ENCODE measurements at regions not wholly inside any gene's neighbourhood (a gene's known extent, or its start where the extent isn't known, plus 50 kb on each side); places are given as distances from the start of the nearest gene placed in this dataset.

- TF ChIP-seq SIN3A (IDR thresholded peaks at IDR 0.05; ENCODE audit: borderline replicate concordance, low read depth, low read length) = no peak
- TF ChIP-seq FOXM1 (IDR thresholded peaks at IDR 0.05; ENCODE audit: low read depth) = no peak
Observed at GRCh38 chr9:88741335-88741734, 206.4 kb downstream of the NXNL2 start (continued).

GRCh38 chr9:88742483-88742882, 207.5 kb downstream of the NXNL2 start:
- Histone ChIP-seq H3K9ac (no peak overlapping the region), H3K9me3 (no peaks in the 10 kb centered on the region), H3K27ac (ENCODE audit: low read depth in 2 of 2, low read length in 1 of 2) (peak overlapping the region in 1 of 2 experiments; percentile 60; a peak in 2 of 4 replicates), H3K4me1 (ENCODE audit: control insufficient read depth in 1 of 2, insufficient read depth in 2 of 2, low read depth in 1 of 2, low read length in 1 of 2) (peaks cover 39 to 70% of the 10 kb centered on the region in 2 experiments), H3K27me3 (ENCODE audit: insufficient read depth) (no peaks in the 10 kb centered on the region), H2AFZ (ENCODE audit: low read depth) (no peak overlapping the region; the same call in 1 of the 2 replicates), H4K20me1 (ENCODE audit: insufficient read depth) (no peaks in the 10 kb centered on the region), H3K36me3 (replicated peaks in 1 of 2; ENCODE audit: control insufficient read depth in 1 of 2, insufficient read depth in 2 of 2, low read length in 1 of 2) (no peaks in the 10 kb centered on the region), H3K79me2 (ENCODE audit: insufficient read depth) (no peaks in the 10 kb centered on the region), H3K9me2 (no peaks in the 10 kb centered on the region), H3K4me3 (ENCODE audit: low read depth in 2 of 2, low read length in 1 of 2) (no peak overlapping the region), H3K4me2 (peak overlapping the region; percentile 14; the same call in 1 of the 2 replicates), H3F3A (replicated peaks; ENCODE audit: insufficient read depth) (no peaks in the 10 kb centered on the region)
- ChIA-PET POLR2A (no interaction called here), CTCF (interaction anchor here (1.0 kb wide), 1 partner anchor 259 kb away, joined by 3 read pairs; no protein-coding TSS in a partner anchor)
- WGBS (ENCODE audit: low lambda C conversion rate) = 40% methylated on average over 6 of the region's 6 CpGs
- no peak for DNase-seq
- peak; percentile 49; the same call in 1 of the 2 replicates for TF ChIP-seq NFIC (IDR thresholded peaks at IDR 0.05; ENCODE audit: borderline replicate concordance)
- no peak for TF ChIP-seq FOXJ3 (CRISPR knock-in tag; IDR thresholded peaks at IDR 0.05)

- CTCF ChIA-PET = interaction anchor here (1.0 to 1.4 kb wide), 2 partner anchors 258 kb away, joined by 3 to 5 read pairs; no protein-coding TSS in a partner anchor
- no peaks in the 10 kb centered on the region for H3K9me3 ChIP-seq
Observed at GRCh38 chr9:88742905-88743304, 207.9 kb downstream of the NXNL2 start.

More at GRCh38 chr9:88742905-88743304, 207.9 kb downstream of the NXNL2 start:
- Histone ChIP-seq H3K4me1 (ENCODE audit: control insufficient read depth in 1 of 2, insufficient read depth in 2 of 2, low read depth in 1 of 2, low read length in 1 of 2) (peaks cover 43 to 69% of the 10 kb centered on the region in 2 experiments), H3K27ac (ENCODE audit: low read depth in 2 of 2, low read length in 1 of 2) (peak overlapping the region in 1 of 2 experiments; percentile 60; a peak in 2 of 4 replicates), H3K9me2 (no peaks in the 10 kb centered on the region), H4K20me1 (ENCODE audit: insufficient read depth) (no peaks in the 10 kb centered on the region), H3K79me2 (ENCODE audit: insufficient read depth) (no peaks in the 10 kb centered on the region), H2AFZ (ENCODE audit: low read depth) (no peak overlapping the region; the same call in 1 of the 2 replicates), H3K9ac (no peak overlapping the region), H3K27me3 (ENCODE audit: insufficient read depth) (no peaks in the 10 kb centered on the region), H3K36me3 (replicated peaks in 1 of 2; ENCODE audit: control insufficient read depth in 1 of 2, insufficient read depth in 2 of 2, low read length in 1 of 2) (no peaks in the 10 kb centered on the region), H3K4me3 (ENCODE audit: low read depth in 2 of 2, low read length in 1 of 2) (no peak overlapping the region), H3K4me2 (peak overlapping the region; percentile 14; the same call in 1 of the 2 replicates), H3F3A (replicated peaks; ENCODE audit: insufficient read depth) (no peaks in the 10 kb centered on the region)
- POLR2A ChIA-PET = no interaction called here
- 84% methylated on average over 6 of the region's 6 CpGs for WGBS (ENCODE audit: low lambda C conversion rate)
- no peak for DNase-seq
- TF ChIP-seq MEF2A (IDR thresholded peaks at IDR 0.05; ENCODE audit: borderline replicate concordance, low read depth) (no peak), EP300 (IDR thresholded peaks at IDR 0.05; ENCODE audit: borderline replicate concordance in 1 of 2, low read depth in 1 of 2, low read length in 1 of 2) (no peak), MAX (IDR thresholded peaks at IDR 0.05; ENCODE audit: low read depth) (no peak), USF2 (IDR thresholded peaks at IDR 0.05; ENCODE audit: borderline replicate concordance, low read depth, low read length) (no peak), ZBTB33 (IDR thresholded peaks at IDR 0.05; ENCODE audit: borderline replicate concordance, low read depth) (no peak), YY1 (IDR thresholded peaks at IDR 0.05; ENCODE audit: low read depth) (no peak), FOSL2 (IDR thresholded peaks at IDR 0.05; ENCODE audit: borderline replicate concordance, low read depth) (no peak), NRF1 (IDR thresholded peaks at IDR 0.05; ENCODE audit: low read depth, low read length) (no peak), FOXM1 (IDR thresholded peaks at IDR 0.05; ENCODE audit: low read depth) (no peak), EZH2phosphoT487 (IDR thresholded peaks at IDR 0.05; ENCODE audit: borderline replicate concordance, low read depth) (no peak), TEAD4 (IDR thresholded peaks at IDR 0.05; ENCODE audit: borderline replicate concordance, insufficient read depth) (no peak), RXRA (IDR thresholded peaks at IDR 0.05; ENCODE audit: borderline replicate concordance, low read depth) (no peak), IRF3 (IDR thresholded peaks at IDR 0.05; ENCODE audit: low read depth, low read length) (no peak)
